CD14-positive monocyte (primary cell): ENCODE measurements at regions not wholly inside any gene's neighbourhood (a gene's known extent, or its start where the extent isn't known, plus 50 kb on each side); places are given as distances from the start of the nearest gene placed in this dataset.

Experiments
- DNase-seq, 3 donors: peaks; one replicate each; pipeline ENCODE4 v3.0.0-alpha.2; 2011 to 2022
- H2AFZ ChIP-seq: 2 replicates; pipeline ENCODE4 v1.6.0; 2012; ENCODE audit warnings: mild to moderate bottlenecking, low read depth, low read length, inconsistent platforms; ENCODE audit not compliant: insufficient read depth, poor library complexity, severe bottlenecking
- H3K27ac ChIP-seq, 2 donors: 1 replicate in 1 of 2; 2 replicates in 1 of 2; pipeline ENCODE4 v1.5.1; 2012 to 2013; ENCODE audit warnings: low read length in 2 of 2, control low read depth in 1 of 2, inconsistent platforms in 1 of 2, low read depth in 1 of 2, mild to moderate bottlenecking in 1 of 2
- H3K27me3 ChIP-seq, 2 donors: one replicate each; pipeline versions ENCODE4 v1.6.0 to v1.6.1; 2011 to 2013; ENCODE audit warnings: low read length in 2 of 2; ENCODE audit not compliant: control insufficient read depth in 2 of 2, insufficient read depth in 2 of 2
- H3K36me3 ChIP-seq, 2 donors: replicated peaks in 1 of 2; 1 replicate in 1 of 2; 2 replicates in 1 of 2; pipeline versions ENCODE4 v1.5.1 to v1.6.1; 2012 to 2013; ENCODE audit warnings: low read length in 2 of 2, control low read depth in 1 of 2, inconsistent platforms in 1 of 2, mild to moderate bottlenecking in 1 of 2; ENCODE audit not compliant: insufficient read depth in 2 of 2, control insufficient read depth in 1 of 2
- H3K4me1 ChIP-seq, 2 donors: 1 replicate in 1 of 2; 2 replicates in 1 of 2; pipeline versions ENCODE4 v1.5.1 to v1.6.1; 2012 to 2013; ENCODE audit warnings: low read length in 2 of 2, control low read depth in 1 of 2, inconsistent platforms in 1 of 2, mild to moderate bottlenecking in 1 of 2, moderate library complexity in 1 of 2; ENCODE audit not compliant: insufficient read depth in 2 of 2, control insufficient read depth in 1 of 2
- H3K4me2 ChIP-seq: replicated peaks from 2 replicates; pipeline ENCODE3; 2012; ENCODE audit warnings: low read length, moderate library complexity, mild to moderate bottlenecking; ENCODE audit not compliant: poor library complexity, severe bottlenecking; ENCODE audit errors: extremely low read depth
- H3K4me3 ChIP-seq, 3 experiments: fragments of 200-600 bp in 1 of 3; sonication (generic) in 1 of 3; replicated peaks in 1 of 3; 1 replicate in 2 of 3; 2 replicates in 1 of 3; pipeline ENCODE4 v1.5.1; 2011 to 2013; ENCODE audit warnings: low read length in 3 of 3, mild to moderate bottlenecking in 3 of 3, control low read depth in 2 of 3, low read depth in 2 of 3, inconsistent platforms in 1 of 3, moderate library complexity in 1 of 3
- H3K79me2 ChIP-seq: 2 replicates; pipeline ENCODE4 v1.6.0; 2012; ENCODE audit warnings: mild to moderate bottlenecking, control low read depth, inconsistent platforms, low read length, moderate library complexity; ENCODE audit not compliant: insufficient read depth
- H3K9ac ChIP-seq: 2 replicates; pipeline ENCODE4 v1.6.0; 2017; ENCODE audit warnings: low read length, mild to moderate bottlenecking; ENCODE audit not compliant: insufficient read depth, poor library complexity, severe bottlenecking
- H3K9me3 ChIP-seq, 2 donors: replicated peaks in 1 of 2; 1 replicate in 1 of 2; 2 replicates in 1 of 2; pipeline versions ENCODE4 v1.5.1 to v1.6.1; 2012 to 2013; ENCODE audit warnings: low read length in 2 of 2, control low read depth in 1 of 2; ENCODE audit not compliant: control insufficient read depth in 1 of 2, insufficient read depth in 1 of 2
- H4K20me1 ChIP-seq: 2 replicates; pipeline ENCODE4 v1.6.0; 2012; ENCODE audit warnings: mild to moderate bottlenecking, low read length, control low read depth, moderate library complexity; ENCODE audit not compliant: insufficient read depth
- H3K27ac Mint-ChIP-seq, 7 donors: one replicate each; pipeline ENCODE4 v1.8.0; 2020; ENCODE audit warnings: mild to moderate bottlenecking in 7 of 7, mixed read lengths in 7 of 7, moderate library complexity in 6 of 7, inconsistent platforms in 2 of 7
- H3K27me3 Mint-ChIP-seq, 3 donors: one replicate each; pipeline ENCODE4 v1.8.0; 2021 to 2022; ENCODE audit warnings: low read depth in 3 of 3, mild to moderate bottlenecking in 3 of 3, mixed read lengths in 3 of 3, moderate library complexity in 3 of 3, inconsistent platforms in 1 of 3
- H3K36me3 Mint-ChIP-seq, 2 donors: one replicate each; pipeline ENCODE4 v1.8.0; 2020; ENCODE audit warnings: mixed read lengths in 2 of 2, inconsistent platforms in 1 of 2, mild to moderate bottlenecking in 1 of 2
- H3K4me1 Mint-ChIP-seq: one replicate; pipeline ENCODE4 v1.8.0; 2020; ENCODE audit warnings: mild to moderate bottlenecking, mixed read lengths
- H3K4me3 Mint-ChIP-seq, 2 donors: one replicate each; pipeline ENCODE4 v1.8.0; 2020; ENCODE audit warnings: mild to moderate bottlenecking in 2 of 2, mixed read lengths in 2 of 2, moderate library complexity in 1 of 2
- H3K9me3 Mint-ChIP-seq, 7 donors: one replicate each; pipeline ENCODE4 v1.8.0; 2020 to 2022; ENCODE audit warnings: mixed read lengths in 7 of 7, mild to moderate bottlenecking in 6 of 7, moderate library complexity in 6 of 7, inconsistent platforms in 2 of 7
- CTCF ChIP-seq: fragments of 200-600 bp; IDR thresholded peaks from one replicate; pipeline ENCODE4 v1.8.0; 2022; ENCODE audit warnings: antibody characterized with exemption, mild to moderate bottlenecking
- WGBS: methylation state at CpG from one replicate; pipeline ENCODE4 v1.1.5; 2013; ENCODE audit warnings: missing lambda C conversion rate; ENCODE audit not compliant: insufficient coverage; 5-methylcytosine and 5-hydroxymethylcytosine counted together
- intact Hi-C, 2 donors: fragments of 100-400 bp; cut with micrococcal nuclease; formaldehyde crosslinking; loops; one replicate each; pipeline versions ENCODE4 v1.15.0 to v1.15.1; 2023

GRCh38 chr15:62334536-62334935 lies 169.5 kb upstream of the C2CD4B start:
- no peaks in the 10 kb centered on the region for H3K4me1 ChIP-seq
- H3K4me3 ChIP-seq = no peak overlapping the region
- no peaks in the 10 kb centered on the region for H3K9me3 ChIP-seq
- no peak for DNase-seq
- H3K79me2 ChIP-seq = no peaks in the 10 kb centered on the region
- H3K36me3 ChIP-seq = no peaks in the 10 kb centered on the region
- Mint-ChIP-seq H3K9me3 (peaks cover 0 to 14% (median 3%) of the 10 kb centered on the region in 7 donors), H3K27ac (no peak overlapping the region), H3K36me3 (no peaks in the 10 kb centered on the region), H3K27me3 (peaks cover 0 to 5% (median 2%) of the 10 kb centered on the region in 3 donors), H3K4me1 (no peaks in the 10 kb centered on the region), H3K4me3 (no peak overlapping the region)
- no peak overlapping the region for H3K9ac ChIP-seq
- intact Hi-C loops = no loop called here
- H3K4me2 ChIP-seq = no peak overlapping the region
- no peaks in the 10 kb centered on the region for H4K20me1 ChIP-seq
- no peak for TF ChIP-seq CTCF
- H2AFZ ChIP-seq = no peak overlapping the region
- H3K27me3 ChIP-seq = no peaks in the 10 kb centered on the region
- H3K27ac ChIP-seq = no peak overlapping the region

GRCh38 chr15:62337934-62338333 lies 172.8 kb upstream of the C2CD4B start:
- no peaks in the 10 kb centered on the region for H3K36me3 Mint-ChIP-seq
- Histone ChIP-seq H3K27ac (no peak overlapping the region), H3K36me3 (no peaks in the 10 kb centered on the region), H2AFZ (no peak overlapping the region), H3K9ac (no peak overlapping the region), H3K4me3 (no peak overlapping the region), H3K4me2 (no peak overlapping the region), H3K9me3 (no peaks in the 10 kb centered on the region), H3K79me2 (no peaks in the 10 kb centered on the region), H3K27me3 (no peaks in the 10 kb centered on the region), H3K4me1 (no peaks in the 10 kb centered on the region), H4K20me1 (no peaks in the 10 kb centered on the region)
- H3K4me3 Mint-ChIP-seq = no peak overlapping the region
- peaks cover 0 to 5% (median 2%) of the 10 kb centered on the region in 3 donors for H3K27me3 Mint-ChIP-seq
- H3K4me1 Mint-ChIP-seq = no peaks in the 10 kb centered on the region
- no peak overlapping the region for H3K27ac Mint-ChIP-seq
- DNase-seq = no peak
- intact Hi-C loops = no loop called here
- WGBS = no CpG with 5 or more reads among the region's 4 CpGs
- peaks cover 0 to 8% (median 0%) of the 10 kb centered on the region in 7 donors for H3K9me3 Mint-ChIP-seq
- no peak for TF ChIP-seq CTCF
